ENCODE measurements at regions not wholly inside any gene's neighbourhood (a gene's known extent, or its start where the extent isn't known, plus 50 kb on each side); places are given as distances from the start of the nearest gene placed in this dataset.

DNA sequence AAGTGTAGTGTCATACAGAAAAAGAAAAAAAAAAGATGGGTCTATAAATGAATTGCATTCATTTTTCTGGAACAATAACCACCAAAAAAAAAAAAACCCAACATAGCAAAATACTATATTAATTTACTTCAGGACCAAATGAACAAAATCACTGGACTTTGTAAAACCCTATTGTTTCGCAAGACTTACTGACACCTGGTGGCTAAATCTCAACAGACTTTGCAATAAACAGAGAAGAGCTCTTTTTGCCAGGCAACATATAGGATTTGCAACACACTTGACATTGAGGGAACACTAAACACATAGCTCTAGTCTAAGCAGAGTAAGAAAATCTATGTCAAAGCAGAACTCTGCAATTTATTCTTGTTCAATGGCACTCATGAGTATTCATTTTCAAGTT lies 990.2 kb downstream of the STPG2 start:
- no peak for TF ChIP-seq POLR2AphosphoS5 (IDR thresholded peaks at IDR 0.05; ENCODE audit: low read depth, low read length)
- peak; percentile 17; the same call in 1 of the 2 replicates for TF ChIP-seq CTCF (IDR thresholded peaks at IDR 0.05)
- TF ChIP-seq REST (IDR thresholded peaks at IDR 0.05; ENCODE audit: insufficient read depth in 1 of 2, low read depth in 2 of 2, low read length in 1 of 2), result no peak
- TF ChIP-seq TCF7L2 (IDR thresholded peaks at IDR 0.05; ENCODE audit: low read depth, low read length), result no peak
- TF ChIP-seq SIN3A (IDR thresholded peaks at IDR 0.05; ENCODE audit: borderline replicate concordance, insufficient read depth, low read depth, low read length), result no peak

Data from Panc1 (cell line).